ENCODE measurements at regions not wholly inside any gene's neighbourhood (a gene's known extent, or its start where the extent isn't known, plus 50 kb on each side); places are given as distances from the start of the nearest gene placed in this dataset.

GRCh38 chr11:69374110-69374945, 80.4 kb downstream of the MYEOV start:
- CTCF ChIA-PET (ENCODE audit: partially characterized antibody), result interaction anchor here (0.9 to 1.5 kb wide), 4 partner anchors 11 to 243 kb away, joined by 4 read pairs; no protein-coding TSS in a partner anchor
- WGBS, 2 experiments (ENCODE audit: extremely low coverage in 1 of 2, insufficient coverage in 1 of 2, insufficient read length in 1 of 2, insufficient replicate concordance in 2 of 2, low coverage in 1 of 2, low lambda C conversion rate in 2 of 2, missing lambda C conversion rate in 1 of 2), result 88% methylated on average over 22 of the region's 22 CpGs; no CpG with 5 or more reads in 1 of the 2 experiments

More at GRCh38 chr11:69374110-69374945, 80.4 kb downstream of the MYEOV start:
- no peak overlapping the region for H3K56ac ChIP-seq (replicated peaks; ENCODE audit: insufficient read length, low read depth, low read length)
- no peaks in the 10 kb centered on the region; a peak in 1 of 7 replicates for H3K4me1 ChIP-seq (replicated peaks in 1 of 4; ENCODE audit: control insufficient read depth in 3 of 4, insufficient read depth in 4 of 4, low read length in 3 of 4)
- H4K8ac ChIP-seq (ENCODE audit: extremely low read depth, insufficient read depth, low read length), result peak overlapping the region; percentile 68; the same call in 1 of the 2 replicates
- no peak overlapping the region for H3K4ac ChIP-seq (replicated peaks; ENCODE audit: insufficient read length, low read depth, low read length)
- H3K9ac ChIP-seq (replicated peaks in 1 of 4; ENCODE audit: extremely low read depth in 1 of 4, low read depth in 3 of 4, low read length in 3 of 4), result no peak overlapping the region
- H3K18ac ChIP-seq (ENCODE audit: extremely low read depth, low read length), result no peak overlapping the region
- H2BK12ac ChIP-seq (ENCODE audit: low read depth, low read length), result 0 out of 2 replicates have a peak overlapping the region, but pooled peaks have one; percentile 50
- H3K79me2 ChIP-seq (ENCODE audit: control insufficient read depth in 1 of 2, insufficient read depth in 2 of 2, low read length in 2 of 2), result no peaks in the 10 kb centered on the region
- no peak overlapping the region for H4K5ac ChIP-seq (ENCODE audit: insufficient read length, low read depth, low read length)
- no peak overlapping the region for H3K4me3 ChIP-seq (ENCODE audit: extremely low read depth in 1 of 4, insufficient read depth in 2 of 4, low read depth in 3 of 4, low read length in 4 of 4)
- no peak overlapping the region for H2BK5ac ChIP-seq (ENCODE audit: low read depth, low read length)
- no peak overlapping the region for H3K27ac ChIP-seq (ENCODE audit: low read depth, low read length)
- H3K27me3 ChIP-seq (replicated peaks in 1 of 4; ENCODE audit: control insufficient read depth in 3 of 4, extremely low read depth in 1 of 4, insufficient read depth in 3 of 4, low read length in 3 of 4), result no peaks in the 10 kb centered on the region
- H3K14ac ChIP-seq (ENCODE audit: insufficient read length), result no peak overlapping the region
- H3K23ac ChIP-seq (ENCODE audit: insufficient read length), result no peak overlapping the region
- H2AK5ac ChIP-seq (ENCODE audit: low read depth, low read length), result no peak overlapping the region
- H2BK20ac ChIP-seq (ENCODE audit: low read length), result no peak overlapping the region
- no peak overlapping the region for H2BK120ac ChIP-seq (replicated peaks; ENCODE audit: low read depth, low read length)
- DNase-seq (ENCODE audit: low read depth in 1 of 2, low spot score in 2 of 2), result peak in 1 of 2 experiments; percentile 41
- H3K79me1 ChIP-seq (ENCODE audit: low read depth, low read length), result no peaks in the 10 kb centered on the region
- no peaks in the 10 kb centered on the region for H3K23me2 ChIP-seq (ENCODE audit: low read depth, low read length)
- H3K9me3 ChIP-seq (ENCODE audit: insufficient read depth in 2 of 2, low read depth in 1 of 2, low read length in 1 of 2), result peaks cover 2 to 6% of the 10 kb centered on the region in 2 experiments; a peak in 2 of 4 replicates
- H2BK15ac ChIP-seq (ENCODE audit: low read length), result 0 out of 2 replicates have a peak overlapping the region, but pooled peaks have one; percentile 72
- H4K91ac ChIP-seq (replicated peaks; ENCODE audit: insufficient read length, low read length), result peak overlapping the region; percentile 44
- H4K20me1 ChIP-seq (replicated peaks in 1 of 2; ENCODE audit: control insufficient read depth in 1 of 2, insufficient read depth in 2 of 2, low read length in 2 of 2), result no peaks in the 10 kb centered on the region
- no peak overlapping the region for H2AFZ ChIP-seq (ENCODE audit: low read length)
- no peaks in the 10 kb centered on the region for H3K36me3 ChIP-seq (ENCODE audit: control insufficient read depth in 2 of 4, insufficient read depth in 4 of 4, low read length in 3 of 4)
- H3K4me2 ChIP-seq (ENCODE audit: insufficient read depth in 1 of 2, low read depth in 2 of 2, low read length in 2 of 2), result no peak overlapping the region
- no peak for TF ChIP-seq POU5F1 (IDR thresholded peaks at IDR 0.05; ENCODE audit: low read depth, low read length)
- TF ChIP-seq SUZ12 (IDR thresholded peaks at IDR 0.05; ENCODE audit: low read length), result no peak
- TF ChIP-seq CREB1 (IDR thresholded peaks at IDR 0.05), result no peak
- no peak for TF ChIP-seq ZNF274 (IDR thresholded peaks at IDR 0.05; ENCODE audit: borderline replicate concordance, extremely low read depth, low read length)
- no peak for TF ChIP-seq TAF1 (IDR thresholded peaks at IDR 0.05; ENCODE audit: low read depth, low read length)
- no peak for TF ChIP-seq CHD1 (IDR thresholded peaks at IDR 0.05; ENCODE audit: low read depth, low read length)
- TF ChIP-seq SIN3A (conservative IDR thresholded peaks at IDR 0.05 in 1 of 2, IDR thresholded peaks at IDR 0.05 in 1 of 2; ENCODE audit: low read depth in 1 of 2, low read length in 2 of 2), result no peak
- no peak for FAIRE-seq
- POLR2A ChIA-PET (ENCODE audit: partially characterized antibody), result interaction anchor here (0.8 kb wide), 1 partner anchor 63 kb away, joined by 4 read pairs; no protein-coding TSS in a partner anchor

Data from H1 (cell line).